ENCODE measurements at regions not wholly inside any gene's neighbourhood (a gene's known extent, or its start where the extent isn't known, plus 50 kb on each side); places are given as distances from the start of the nearest gene placed in this dataset.
A peak's percentile ranks its signal among the peaks of the same experiment; 100 is the strongest.

DNA sequence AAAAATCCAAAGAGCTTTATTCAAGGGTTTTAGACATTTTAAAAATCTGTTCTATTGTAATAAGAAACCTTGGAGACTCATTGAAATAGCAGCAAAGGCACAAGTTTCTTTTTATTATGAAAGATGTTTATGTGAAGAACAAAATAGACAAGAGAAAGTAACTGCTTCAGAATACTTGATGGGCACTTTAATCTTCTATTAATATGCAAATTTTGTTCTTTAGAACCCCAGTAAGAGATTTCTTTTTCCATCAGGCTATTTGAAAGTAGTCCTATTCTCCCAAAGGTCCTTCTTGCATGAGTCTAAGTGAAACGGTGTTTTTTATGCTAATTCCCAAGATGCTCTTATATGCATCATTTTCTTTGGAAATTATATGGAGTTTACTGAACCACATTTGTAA is 602.0 kb downstream of the EFNA5 start:
- Histone ChIP-seq H3K4me3 (no peak overlapping the region), H3K27me3 (no peaks in the 10 kb centered on the region), H3K4me1 (no peaks in the 10 kb centered on the region), H3K27ac (no peak overlapping the region), H3K9me3 (peaks cover 0 to 10% (median 0%) of the 10 kb centered on the region in 4 donors), H3K36me3 (no peaks in the 10 kb centered on the region)
- intact Hi-C loops (cut with DNase I; ENCODE audit: low total_unique reads): no loop called here
- TF ChIP-seq POLR2A (IDR thresholded peaks at IDR 0.05): no peak
- TF ChIP-seq POLR2AphosphoS5 (IDR thresholded peaks at IDR 0.05): no peak
- TF ChIP-seq EP300 (IDR thresholded peaks at IDR 0.05): no peak
- TF ChIP-seq, protein P1, sequence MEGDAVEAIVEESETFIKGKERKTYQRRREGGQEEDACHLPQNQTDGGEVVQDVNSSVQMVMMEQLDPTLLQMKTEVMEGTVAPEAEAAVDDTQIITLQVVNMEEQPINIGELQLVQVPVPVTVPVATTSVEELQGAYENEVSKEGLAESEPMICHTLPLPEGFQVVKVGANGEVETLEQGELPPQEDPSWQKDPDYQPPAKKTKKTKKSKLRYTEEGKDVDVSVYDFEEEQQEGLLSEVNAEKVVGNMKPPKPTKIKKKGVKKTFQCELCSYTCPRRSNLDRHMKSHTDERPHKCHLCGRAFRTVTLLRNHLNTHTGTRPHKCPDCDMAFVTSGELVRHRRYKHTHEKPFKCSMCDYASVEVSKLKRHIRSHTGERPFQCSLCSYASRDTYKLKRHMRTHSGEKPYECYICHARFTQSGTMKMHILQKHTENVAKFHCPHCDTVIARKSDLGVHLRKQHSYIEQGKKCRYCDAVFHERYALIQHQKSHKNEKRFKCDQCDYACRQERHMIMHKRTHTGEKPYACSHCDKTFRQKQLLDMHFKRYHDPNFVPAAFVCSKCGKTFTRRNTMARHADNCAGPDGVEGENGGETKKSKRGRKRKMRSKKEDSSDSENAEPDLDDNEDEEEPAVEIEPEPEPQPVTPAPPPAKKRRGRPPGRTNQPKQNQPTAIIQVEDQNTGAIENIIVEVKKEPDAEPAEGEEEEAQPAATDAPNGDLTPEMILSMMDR (IDR thresholded peaks at IDR 0.05): no peak
- DNase-seq: no peak
- WGBS, 5 donors: 50 to 63% (median 53%) methylated on average over 1 of the region's 1 CpG

DNA sequence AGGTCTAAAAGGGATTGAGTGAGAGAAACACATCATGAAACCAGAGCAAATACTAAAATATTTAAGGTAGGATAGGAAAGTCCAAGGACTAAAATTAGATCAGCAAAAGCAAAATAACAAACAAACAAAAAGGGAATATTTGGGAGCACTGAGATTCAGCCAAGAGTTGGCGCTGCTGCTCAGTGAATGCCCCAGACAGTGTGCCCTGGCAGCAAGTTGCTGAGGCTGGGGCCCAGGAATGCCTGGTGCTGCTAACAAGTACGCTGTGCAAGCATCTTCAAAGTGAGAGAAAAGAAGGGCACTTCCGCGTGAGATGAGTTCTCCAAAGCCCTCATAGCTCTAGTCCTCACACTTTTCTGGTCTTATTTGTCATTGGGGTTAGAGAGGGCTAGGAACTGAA is 603.3 kb downstream of the EFNA5 start:
- DNase-seq: peak in 1 of 2 donors; percentile 16
- intact Hi-C loops (cut with DNase I; ENCODE audit: low total_unique reads): no loop called here
- 77 to 90% (median 77%) methylated on average over 4 of the region's 4 CpGs for WGBS, 5 donors
- Histone ChIP-seq H3K27ac (no peak overlapping the region), H3K4me1 (no peaks in the 10 kb centered on the region), H3K27me3 (no peaks in the 10 kb centered on the region), H3K9me3 (peaks cover 0 to 10% (median 0%) of the 10 kb centered on the region in 4 donors), H3K36me3 (no peaks in the 10 kb centered on the region), H3K4me3 (no peak overlapping the region)
- no peak for TF ChIP-seq POLR2A (IDR thresholded peaks at IDR 0.05)
- TF ChIP-seq, protein P1 (IDR thresholded peaks at IDR 0.05): no peak
- TF ChIP-seq POLR2AphosphoS5 (IDR thresholded peaks at IDR 0.05): no peak
- TF ChIP-seq EP300 (IDR thresholded peaks at IDR 0.05): no peak

DNA sequence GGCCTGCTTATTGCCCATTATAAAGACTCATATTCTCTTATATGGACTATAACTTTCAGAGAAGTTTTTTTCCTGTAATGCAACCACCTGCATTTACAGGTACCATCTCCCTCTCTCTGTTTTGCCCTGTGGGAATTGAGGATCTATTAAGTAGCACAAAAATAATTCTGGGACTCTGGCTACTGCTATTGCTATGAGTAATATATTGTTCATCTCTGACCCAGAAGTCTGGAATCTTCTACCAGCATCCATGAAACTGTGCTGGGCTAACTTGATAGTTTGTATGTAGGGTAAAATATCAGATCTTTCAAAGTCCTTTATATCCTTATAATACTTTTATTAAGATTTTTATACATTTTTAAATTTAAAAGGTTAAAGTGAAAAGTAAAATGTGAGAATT is 607.2 kb downstream of the EFNA5 start:
- no peak for DNase-seq
- Histone ChIP-seq H3K27me3 (no peaks in the 10 kb centered on the region), H3K36me3 (no peaks in the 10 kb centered on the region), H3K4me3 (no peak overlapping the region), H3K4me1 (no peaks in the 10 kb centered on the region), H3K9me3 (no peaks in the 10 kb centered on the region), H3K27ac (no peak overlapping the region)
- intact Hi-C loops (cut with DNase I; ENCODE audit: low total_unique reads): no loop called here
- TF ChIP-seq, protein P1 (IDR thresholded peaks at IDR 0.05): no peak
- TF ChIP-seq POLR2A (IDR thresholded peaks at IDR 0.05) (no peak), POLR2AphosphoS5 (IDR thresholded peaks at IDR 0.05) (no peak), EP300 (IDR thresholded peaks at IDR 0.05) (no peak)

DNA sequence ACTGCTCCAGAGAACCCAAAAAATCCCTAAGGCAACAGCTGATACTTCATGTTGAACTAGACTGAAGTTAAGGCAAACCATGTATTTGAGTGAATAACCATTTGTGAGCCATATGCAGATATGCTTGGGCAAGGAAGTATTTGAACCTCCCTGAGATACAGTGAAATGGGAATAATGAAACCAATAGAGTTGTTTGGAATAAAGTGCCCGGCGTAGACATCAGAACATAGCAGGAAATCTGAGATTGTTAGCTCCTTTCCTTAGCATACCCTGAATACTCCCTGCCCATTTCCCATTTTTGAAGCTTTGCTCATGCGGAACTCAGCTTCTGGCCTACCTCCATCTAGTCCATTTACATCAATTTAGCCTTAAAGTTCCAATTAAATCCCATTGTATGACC is 611.9 kb downstream of the EFNA5 start:
- Histone ChIP-seq H3K4me3 (no peak overlapping the region), H3K27ac (no peak overlapping the region), H3K27me3 (no peaks in the 10 kb centered on the region), H3K4me1 (no peaks in the 10 kb centered on the region), H3K36me3 (no peaks in the 10 kb centered on the region), H3K9me3 (no peaks in the 10 kb centered on the region)
- WGBS, 5 donors: 59 to 94% (median 84%) methylated on average over 3 of the region's 3 CpGs
- TF ChIP-seq POLR2A (IDR thresholded peaks at IDR 0.05): no peak
- TF ChIP-seq, protein P1 (IDR thresholded peaks at IDR 0.05): no peak
- no peak for TF ChIP-seq POLR2AphosphoS5 (IDR thresholded peaks at IDR 0.05)
- TF ChIP-seq EP300 (IDR thresholded peaks at IDR 0.05): no peak
- intact Hi-C loops (cut with DNase I; ENCODE audit: low total_unique reads): no loop called here
- no peak for DNase-seq

Measured in stomach (tissue), 8 donors.